Liver (tissue), 3 donors: ENCODE measurements at regions not wholly inside any gene's neighbourhood (a gene's known extent, or its start where the extent isn't known, plus 50 kb on each side); places are given as distances from the start of the nearest gene placed in this dataset.

Experiments
- EGR1 ChIP-seq, 2 donors: IDR thresholded peaks; 2 replicates each; pipeline ENCODE4 v1.6.1; 2016 to 2018; ENCODE audit warnings: antibody characterized with exemption in 2 of 2, low read depth in 2 of 2
- FOXA1 ChIP-seq: IDR thresholded peaks from 2 replicates; pipeline ENCODE4 v1.6.1; 2016; ENCODE audit warnings: antibody characterized with exemption
- GABPA ChIP-seq, 2 donors: IDR thresholded peaks in 1 of 2; conservative IDR thresholded peaks in 1 of 2; 2 replicates each; pipeline ENCODE4 v1.6.1; 2016; ENCODE audit warnings: antibody characterized with exemption in 2 of 2, mild to moderate bottlenecking in 1 of 2, moderate library complexity in 1 of 2
- HNF4A ChIP-seq, 2 donors: conservative IDR thresholded peaks; 2 replicates each; pipeline ENCODE4 v1.6.1; 2016; ENCODE audit warnings: antibody characterized with exemption in 2 of 2, mild to moderate bottlenecking in 2 of 2
- JUND ChIP-seq, 2 donors: IDR thresholded peaks; 2 replicates each; pipeline ENCODE4 v1.6.1; 2016; ENCODE audit warnings: antibody characterized with exemption in 2 of 2
- RAD21 ChIP-seq, 2 donors: IDR thresholded peaks; 2 replicates each; pipeline ENCODE4 v1.6.1; 2016; ENCODE audit warnings: antibody characterized with exemption in 2 of 2, mild to moderate bottlenecking in 2 of 2
- RXRA ChIP-seq, 2 donors: IDR thresholded peaks; 2 replicates each; pipeline ENCODE4 v1.6.1; 2017 to 2018; ENCODE audit warnings: antibody characterized with exemption in 2 of 2, mild to moderate bottlenecking in 1 of 2
- SP1 ChIP-seq: IDR thresholded peaks from 2 replicates; pipeline ENCODE4 v1.6.1; 2018; ENCODE audit warnings: antibody characterized with exemption, mild to moderate bottlenecking
- TAF1 ChIP-seq: conservative IDR thresholded peaks from 2 replicates; pipeline ENCODE4 v1.6.1; 2016; ENCODE audit warnings: antibody characterized with exemption, mild to moderate bottlenecking
- YY1 ChIP-seq: IDR thresholded peaks from 2 replicates; pipeline ENCODE4 v1.6.1; 2016; ENCODE audit warnings: antibody characterized with exemption, mild to moderate bottlenecking
- TF ChIP-seq, protein P1 (sequence below): fragments of 150-350 bp; IDR thresholded peaks from 2 replicates; pipeline ENCODE4 v1.5.1; 2017; ENCODE audit warnings: improper control_type of control experiment, low read depth, low read length; ENCODE audit not compliant: missing input control
- TF ChIP-seq, protein P2 (sequence below): IDR thresholded peaks from 2 replicates; pipeline ENCODE4 v1.6.1; 2016; ENCODE audit warnings: antibody characterized with exemption, mild to moderate bottlenecking
- TF ChIP-seq, protein P3 (sequence below): IDR thresholded peaks from 2 replicates; pipeline ENCODE4 v1.6.1; 2016; ENCODE audit warnings: antibody characterized with exemption
- TF ChIP-seq, protein P4 (sequence below): IDR thresholded peaks from 2 replicates; pipeline ENCODE4 v1.6.1; 2016; ENCODE audit warnings: antibody characterized with exemption
- donor health status: healthy.
- donor health status: healthy.

DNA sequence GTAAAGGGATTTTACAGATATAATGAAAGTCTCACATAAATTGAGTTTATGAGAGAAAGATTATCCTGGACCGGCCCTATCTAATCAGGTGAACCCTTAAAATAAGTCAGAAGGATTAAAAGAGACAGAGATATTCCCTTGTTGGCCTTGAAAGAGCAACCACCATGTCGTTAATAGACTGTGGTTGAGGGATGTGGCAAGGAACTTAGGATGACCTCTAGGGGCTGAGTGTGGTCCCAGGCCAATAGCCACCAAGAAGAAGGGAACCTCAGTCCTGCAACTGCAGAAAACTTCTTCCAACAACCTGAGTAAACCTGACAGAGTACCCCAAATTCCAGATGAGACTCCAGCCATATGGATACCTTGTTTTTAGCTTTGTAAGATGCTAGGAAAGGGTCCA, 121.5 kb downstream of the POLR1F start:
- TF ChIP-seq, protein P1, sequence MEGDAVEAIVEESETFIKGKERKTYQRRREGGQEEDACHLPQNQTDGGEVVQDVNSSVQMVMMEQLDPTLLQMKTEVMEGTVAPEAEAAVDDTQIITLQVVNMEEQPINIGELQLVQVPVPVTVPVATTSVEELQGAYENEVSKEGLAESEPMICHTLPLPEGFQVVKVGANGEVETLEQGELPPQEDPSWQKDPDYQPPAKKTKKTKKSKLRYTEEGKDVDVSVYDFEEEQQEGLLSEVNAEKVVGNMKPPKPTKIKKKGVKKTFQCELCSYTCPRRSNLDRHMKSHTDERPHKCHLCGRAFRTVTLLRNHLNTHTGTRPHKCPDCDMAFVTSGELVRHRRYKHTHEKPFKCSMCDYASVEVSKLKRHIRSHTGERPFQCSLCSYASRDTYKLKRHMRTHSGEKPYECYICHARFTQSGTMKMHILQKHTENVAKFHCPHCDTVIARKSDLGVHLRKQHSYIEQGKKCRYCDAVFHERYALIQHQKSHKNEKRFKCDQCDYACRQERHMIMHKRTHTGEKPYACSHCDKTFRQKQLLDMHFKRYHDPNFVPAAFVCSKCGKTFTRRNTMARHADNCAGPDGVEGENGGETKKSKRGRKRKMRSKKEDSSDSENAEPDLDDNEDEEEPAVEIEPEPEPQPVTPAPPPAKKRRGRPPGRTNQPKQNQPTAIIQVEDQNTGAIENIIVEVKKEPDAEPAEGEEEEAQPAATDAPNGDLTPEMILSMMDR = no peak
- TF ChIP-seq, protein P2, sequence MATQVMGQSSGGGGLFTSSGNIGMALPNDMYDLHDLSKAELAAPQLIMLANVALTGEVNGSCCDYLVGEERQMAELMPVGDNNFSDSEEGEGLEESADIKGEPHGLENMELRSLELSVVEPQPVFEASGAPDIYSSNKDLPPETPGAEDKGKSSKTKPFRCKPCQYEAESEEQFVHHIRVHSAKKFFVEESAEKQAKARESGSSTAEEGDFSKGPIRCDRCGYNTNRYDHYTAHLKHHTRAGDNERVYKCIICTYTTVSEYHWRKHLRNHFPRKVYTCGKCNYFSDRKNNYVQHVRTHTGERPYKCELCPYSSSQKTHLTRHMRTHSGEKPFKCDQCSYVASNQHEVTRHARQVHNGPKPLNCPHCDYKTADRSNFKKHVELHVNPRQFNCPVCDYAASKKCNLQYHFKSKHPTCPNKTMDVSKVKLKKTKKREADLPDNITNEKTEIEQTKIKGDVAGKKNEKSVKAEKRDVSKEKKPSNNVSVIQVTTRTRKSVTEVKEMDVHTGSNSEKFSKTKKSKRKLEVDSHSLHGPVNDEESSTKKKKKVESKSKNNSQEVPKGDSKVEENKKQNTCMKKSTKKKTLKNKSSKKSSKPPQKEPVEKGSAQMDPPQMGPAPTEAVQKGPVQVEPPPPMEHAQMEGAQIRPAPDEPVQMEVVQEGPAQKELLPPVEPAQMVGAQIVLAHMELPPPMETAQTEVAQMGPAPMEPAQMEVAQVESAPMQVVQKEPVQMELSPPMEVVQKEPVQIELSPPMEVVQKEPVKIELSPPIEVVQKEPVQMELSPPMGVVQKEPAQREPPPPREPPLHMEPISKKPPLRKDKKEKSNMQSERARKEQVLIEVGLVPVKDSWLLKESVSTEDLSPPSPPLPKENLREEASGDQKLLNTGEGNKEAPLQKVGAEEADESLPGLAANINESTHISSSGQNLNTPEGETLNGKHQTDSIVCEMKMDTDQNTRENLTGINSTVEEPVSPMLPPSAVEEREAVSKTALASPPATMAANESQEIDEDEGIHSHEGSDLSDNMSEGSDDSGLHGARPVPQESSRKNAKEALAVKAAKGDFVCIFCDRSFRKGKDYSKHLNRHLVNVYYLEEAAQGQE = no peak
- TF ChIP-seq SP1 (no peak), TAF1 (no peak), EGR1 (IDR thresholded peaks at IDR 0.05; ENCODE audit: low read depth in 2 of 2) (no peak), RXRA (IDR thresholded peaks at IDR 0.05) (no peak), YY1 (no peak), GABPA (IDR thresholded peaks at IDR 0.05 in 1 of 2, conservative IDR thresholded peaks at IDR 0.05 in 1 of 2) (no peak), RAD21 (IDR thresholded peaks at IDR 0.05) (no peak), HNF4A (conservative IDR thresholded peaks at IDR 0.05) (no peak), FOXA1 (no peak), JUND (IDR thresholded peaks at IDR 0.05) (no peak)
- TF ChIP-seq, protein P3, sequence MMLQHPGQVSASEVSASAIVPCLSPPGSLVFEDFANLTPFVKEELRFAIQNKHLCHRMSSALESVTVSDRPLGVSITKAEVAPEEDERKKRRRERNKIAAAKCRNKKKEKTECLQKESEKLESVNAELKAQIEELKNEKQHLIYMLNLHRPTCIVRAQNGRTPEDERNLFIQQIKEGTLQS = no peak
- TF ChIP-seq, protein P4, sequence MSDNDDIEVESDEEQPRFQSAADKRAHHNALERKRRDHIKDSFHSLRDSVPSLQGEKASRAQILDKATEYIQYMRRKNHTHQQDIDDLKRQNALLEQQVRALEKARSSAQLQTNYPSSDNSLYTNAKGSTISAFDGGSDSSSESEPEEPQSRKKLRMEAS = no peak
